ENCODE measurements at regions not wholly inside any gene's neighbourhood (a gene's known extent, or its start where the extent isn't known, plus 50 kb on each side); places are given as distances from the start of the nearest gene placed in this dataset.

- no peak for DNase-seq (ENCODE audit: extremely low read depth in 1 of 2, low read depth in 1 of 2)
These were observed 51.0 kb upstream of the NAP1L1 start for GRCh38 chr12:76135456-76135855.

Data from stimulated activated CD8-positive, alpha-beta memory T cell treated with anti-CD3 and anti-CD28 coated beads, Interleukin-7, amount 100 ng/mL, for 48 hours (primary cell).